ENCODE measurements at regions not wholly inside any gene's neighbourhood (a gene's known extent, or its start where the extent isn't known, plus 50 kb on each side); places are given as distances from the start of the nearest gene placed in this dataset.

DNA sequence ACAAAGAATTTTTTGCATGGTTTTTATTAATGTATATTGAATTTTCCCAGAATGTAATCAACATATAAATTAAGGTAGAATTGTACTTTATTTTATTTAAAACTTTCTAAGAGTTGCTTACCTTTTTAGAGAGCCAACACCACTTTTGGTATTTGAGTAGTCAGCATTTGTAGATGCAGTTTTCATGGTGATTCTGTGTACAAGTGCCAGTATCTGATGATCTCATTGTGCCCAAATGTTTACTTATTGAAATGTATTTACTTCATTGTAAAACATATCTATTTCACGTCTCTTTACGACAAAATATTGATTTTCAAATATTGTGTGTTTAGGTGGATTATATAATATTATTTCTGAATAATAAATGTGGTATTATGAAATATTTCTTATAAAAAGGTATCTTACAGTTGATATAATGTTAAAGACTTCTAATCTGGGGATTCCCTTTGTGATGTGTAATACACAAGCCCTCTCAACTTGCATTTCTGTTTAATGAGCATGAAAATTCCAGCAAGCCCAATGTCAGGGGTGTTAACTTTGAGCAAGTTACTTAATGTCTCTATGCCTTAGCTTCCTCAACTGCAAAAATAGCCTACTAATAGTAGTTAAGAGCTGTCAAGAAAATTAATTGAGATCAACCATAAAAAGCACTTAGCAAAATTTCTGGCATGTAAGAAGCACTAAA is 141.8 kb upstream of the ZNF648 start:
- TF ChIP-seq POLR2A (IDR thresholded peaks at IDR 0.05) (no peak), CTCF (IDR thresholded peaks at IDR 0.05) (no peak), EP300 (IDR thresholded peaks at IDR 0.05) (no peak)

Measured in ovary (tissue), 3 donors.